OCI-LY7 (cell line): ENCODE measurements at regions not wholly inside any gene's neighbourhood (a gene's known extent, or its start where the extent isn't known, plus 50 kb on each side); places are given as distances from the start of the nearest gene placed in this dataset.

ENCODE experiments used
- CTCF ChIP-seq: fragments of 200-600 bp; sonication (generic); conservative IDR thresholded peaks from 2 replicates; pipeline ENCODE4 v1.5.1; 2014; ENCODE audit warnings: mild to moderate bottlenecking, antibody characterized with exemption, low read length, moderate library complexity, mixed read lengths
- EZH2phosphoT487 ChIP-seq: fragments of 200-600 bp; sonication (generic); IDR thresholded peaks from 2 replicates; pipeline ENCODE4 v1.6.1; 2018; ENCODE audit warnings: low read depth, borderline replicate concordance, mild to moderate bottlenecking, mixed run types, antibody characterized with exemption, low read length, moderate library complexity, mixed read lengths

GRCh38 chrX:6821730-6822129 is 286.8 kb upstream of the VCX3A start:
- no peak for TF ChIP-seq CTCF
- TF ChIP-seq EZH2phosphoT487, result no peak
